GM18519 (cell line): ENCODE measurements at regions not wholly inside any gene's neighbourhood (a gene's known extent, or its start where the extent isn't known, plus 50 kb on each side); places are given as distances from the start of the nearest gene placed in this dataset.
"Not testable (repeated sequence)": the region's sequence is repeated elsewhere in the genome, so short reads cannot be mapped to it uniquely, and the experiment has no call there.

Source experiments
- ATAC-seq: cut with Tn5 transposase; IDR thresholded peaks from one replicate; pipeline ENCODE4 v1.9.1; 2021; ENCODE audit warnings: mild to moderate bottlenecking, moderate library complexity; ENCODE audit not compliant: unreplicated experiment, low FRiP score

GRCh38 chr11:15300341-15300740, 185.6 kb downstream of the INSC start:
- ATAC-seq = no peak

DNA sequence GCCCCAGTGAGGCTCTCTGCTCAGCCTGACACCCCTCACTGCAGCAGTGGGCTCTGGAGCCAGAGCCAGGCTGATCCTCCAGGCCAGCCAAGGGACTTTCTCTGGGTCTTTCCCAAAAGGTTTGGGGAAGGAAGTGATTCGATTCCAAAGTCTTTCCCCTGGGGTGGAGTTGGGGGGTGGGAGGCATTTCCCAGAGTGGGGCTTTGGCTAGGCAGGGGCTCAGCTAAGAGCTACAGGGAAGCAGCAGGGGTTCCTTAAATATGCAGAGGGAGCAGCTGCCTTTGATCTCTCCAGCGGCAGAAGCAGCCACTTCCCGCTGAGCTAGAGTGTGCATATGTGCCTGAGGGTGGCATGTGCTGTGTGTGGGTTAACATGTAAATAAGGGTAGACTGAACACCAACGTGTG, 192.9 kb downstream of the INSC start:
- ATAC-seq = no peak

DNA sequence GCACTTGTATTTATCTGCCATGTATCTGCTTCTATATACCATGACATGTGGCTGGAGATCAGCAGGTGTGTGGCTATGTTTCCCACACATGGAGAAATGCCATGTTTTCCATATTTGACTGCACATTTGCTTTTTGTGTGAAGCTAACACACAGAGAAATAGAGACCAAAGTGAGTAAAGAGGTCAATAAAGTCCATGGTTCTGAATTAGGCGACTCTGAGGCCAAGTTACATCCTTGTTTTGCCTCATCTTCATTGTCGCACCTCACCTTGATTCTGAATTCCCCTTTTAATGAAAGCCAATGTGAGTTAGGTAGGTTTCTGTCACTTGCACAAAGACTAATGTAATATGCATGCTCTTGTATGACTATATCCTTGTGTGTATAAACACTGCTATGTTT, 194.1 kb downstream of the INSC start:
- ATAC-seq = no peak

GRCh38 chr11:15309296-15309695, 194.6 kb downstream of the INSC start:
- ATAC-seq = no peak

DNA sequence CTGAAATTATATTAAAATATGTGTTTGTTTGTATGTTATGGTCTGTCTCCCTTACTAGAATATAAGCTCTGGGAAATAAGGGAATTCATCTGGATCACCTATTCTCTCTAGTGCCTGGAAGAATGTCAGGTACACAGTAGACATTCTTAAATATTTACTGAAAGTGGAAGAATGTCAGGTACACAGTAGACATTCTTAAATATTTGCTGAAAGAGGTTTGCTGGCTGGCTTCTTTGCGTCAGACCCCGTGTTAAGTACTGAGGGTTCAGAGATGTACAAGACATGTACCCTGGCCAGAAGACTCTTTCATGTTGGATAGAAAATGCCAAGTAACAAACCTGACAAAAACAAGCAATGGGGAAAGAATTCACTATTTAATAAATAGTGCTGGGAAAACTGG, 199.1 kb downstream of the INSC start:
- no peak for ATAC-seq

DNA sequence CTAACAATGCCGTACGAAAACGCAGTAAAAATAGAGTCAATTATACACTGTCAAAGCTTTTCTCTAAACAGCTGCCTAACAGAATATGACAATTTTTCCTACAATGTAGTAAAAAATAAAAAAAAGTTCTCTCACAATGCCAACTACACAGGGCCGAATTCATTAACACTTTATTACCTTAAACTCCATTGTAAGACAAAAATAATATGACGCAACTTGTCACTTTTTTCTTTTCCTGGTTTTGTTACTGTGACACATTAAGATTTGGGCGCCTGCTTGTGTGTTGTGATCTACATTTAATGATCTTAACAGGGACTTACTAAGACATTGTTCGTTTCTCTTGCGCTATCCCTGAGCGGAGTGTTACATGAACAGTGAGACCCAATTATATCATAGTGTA, 204.1 kb downstream of the INSC start:
- ATAC-seq = no peak

DNA sequence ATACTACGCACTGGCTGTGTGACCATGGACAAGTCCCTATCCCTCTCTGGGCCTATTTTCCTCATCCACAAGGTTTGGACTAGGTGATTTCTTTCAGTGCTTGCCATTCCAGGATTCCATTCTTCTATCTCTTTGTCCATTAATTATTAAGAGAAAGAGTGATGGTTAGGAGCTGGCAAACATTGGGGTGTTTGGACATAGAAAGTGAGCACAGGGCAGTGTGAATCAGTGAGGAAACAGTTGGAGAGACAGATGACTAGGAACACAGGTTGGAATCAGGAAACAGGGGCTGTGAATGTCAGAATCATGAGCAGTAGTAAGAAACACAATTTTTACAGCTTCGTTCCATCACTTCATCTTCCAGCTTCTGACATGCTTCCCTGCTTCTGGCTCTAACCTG, 211.8 kb downstream of the INSC start:
- ATAC-seq = no peak

GRCh38 chr11:15327786-15328231, 213.1 kb downstream of the INSC start:
- no peak for ATAC-seq

DNA sequence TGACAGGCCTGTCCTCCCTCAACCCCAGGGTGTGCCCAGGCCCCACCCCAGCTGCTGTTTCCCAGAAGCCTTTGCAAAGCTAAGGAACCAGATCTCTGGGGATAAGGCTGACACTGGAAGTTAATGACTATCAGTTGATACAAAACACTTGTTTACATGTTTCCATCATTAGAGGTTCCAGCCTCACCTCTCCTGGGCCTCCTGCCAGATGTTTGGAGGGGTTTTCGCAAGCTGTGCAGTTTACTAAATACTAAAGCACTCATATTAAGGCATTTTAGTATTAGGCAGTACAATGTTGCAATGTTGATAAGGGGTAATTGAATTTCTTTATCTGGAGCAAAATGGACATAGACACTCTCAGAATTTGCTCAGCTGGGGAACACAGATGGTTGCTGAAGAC, 218.7 kb downstream of the INSC start:
- no peak for ATAC-seq

GRCh38 chr11:15334766-15335165, 220.0 kb downstream of the INSC start:
- ATAC-seq = no peak

- ATAC-seq = no peak
Measured at GRCh38 chr11:15336021-15336420, 221.3 kb downstream of the INSC start.

DNA sequence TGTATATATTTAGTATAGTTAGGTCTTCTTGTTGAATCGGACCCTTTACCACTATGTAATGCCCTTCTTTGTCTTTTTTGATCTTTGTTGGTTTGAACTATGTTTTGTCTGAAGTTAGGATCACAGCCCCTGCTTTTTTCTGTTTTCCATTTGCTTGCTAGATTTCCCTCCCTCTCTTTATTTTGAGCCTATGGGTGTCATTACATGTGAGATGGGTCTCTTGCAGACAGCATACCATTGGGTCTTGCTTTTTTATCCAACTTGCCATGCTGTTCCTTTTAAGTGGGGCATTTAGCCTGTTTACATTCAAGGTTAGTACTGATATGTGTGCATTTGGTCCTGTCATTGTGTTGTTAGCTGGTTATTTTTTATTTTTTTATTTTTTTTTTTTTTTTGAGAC, 224.6 kb downstream of the INSC start:
- ATAC-seq = no peak

DNA sequence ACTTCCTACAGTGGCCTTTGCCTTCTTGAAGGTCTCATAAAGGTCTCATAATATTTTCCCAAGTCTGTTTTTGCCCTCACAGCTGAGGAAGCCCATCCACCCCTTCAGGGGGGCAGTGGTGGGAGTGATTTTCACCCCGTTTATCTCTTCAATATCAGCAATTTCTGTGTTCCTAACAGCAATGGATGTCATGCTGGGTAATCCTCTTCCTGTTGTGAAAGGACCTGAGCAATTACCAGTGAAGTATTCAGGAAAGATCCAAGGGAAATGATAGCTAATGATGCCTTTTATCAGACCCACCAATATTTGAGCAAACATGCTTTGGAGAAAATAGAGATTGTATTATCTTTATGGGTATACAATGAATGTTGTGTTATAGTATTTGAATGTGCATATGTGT, 226.9 kb downstream of the INSC start:
- no peak for ATAC-seq

- ATAC-seq = no peak
Measured at GRCh38 chr11:15342163-15342562, 227.4 kb downstream of the INSC start.

DNA sequence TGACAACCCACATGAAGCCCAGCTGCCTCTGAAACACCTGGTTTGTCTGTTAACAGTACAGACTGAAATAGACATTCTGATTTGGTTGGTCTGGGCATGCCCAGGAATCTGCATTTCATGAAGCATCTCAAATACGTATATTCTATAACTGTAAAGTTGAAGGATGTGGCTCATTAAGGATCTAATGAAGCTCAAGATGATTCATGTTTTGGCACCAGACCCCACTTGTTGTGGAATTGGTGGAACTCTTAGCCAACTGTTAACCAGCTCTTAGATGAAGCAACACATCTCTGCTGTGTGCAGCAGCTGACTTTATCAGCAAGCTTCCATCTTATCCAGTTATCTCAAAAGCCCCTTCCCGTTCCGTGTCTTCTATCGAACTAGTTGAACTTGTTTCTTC, 232.2 kb downstream of the INSC start:
- ATAC-seq = no peak

DNA sequence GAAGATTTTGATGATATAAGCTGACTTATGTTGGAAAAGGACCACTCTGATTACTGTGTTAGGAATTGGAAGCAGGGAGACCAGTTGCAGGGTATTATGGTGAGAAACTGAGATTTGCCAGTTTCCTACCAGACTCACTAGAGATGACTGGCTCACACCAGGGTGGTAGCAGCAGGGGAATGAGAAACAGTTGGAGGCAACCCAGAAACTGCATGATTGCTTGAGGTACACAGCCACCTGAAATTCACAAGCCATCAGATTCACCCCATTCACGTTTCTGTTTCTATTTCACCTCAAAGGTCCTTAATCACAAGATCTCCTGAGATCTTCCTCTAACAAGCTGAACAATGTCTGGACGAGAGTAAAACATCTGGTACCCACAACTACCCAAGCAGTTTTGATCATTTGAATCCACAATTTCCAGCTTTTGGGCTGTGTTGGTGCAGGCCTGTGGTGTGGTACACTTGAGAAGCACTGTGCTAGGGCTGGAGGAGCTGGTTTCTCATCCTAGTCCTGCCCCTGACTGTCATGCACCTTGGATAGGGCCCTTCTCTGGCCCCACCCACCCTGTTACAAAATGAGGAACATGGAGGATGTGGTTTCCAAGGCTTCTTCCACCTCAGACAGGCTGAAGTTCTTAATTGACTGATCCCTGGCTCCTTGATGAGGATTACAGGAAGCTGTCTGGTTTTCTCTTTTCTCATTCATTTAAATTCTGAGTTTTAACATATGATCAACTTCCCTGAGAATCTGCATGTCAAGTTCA, 233.4 kb downstream of the INSC start:
- no peak for ATAC-seq

DNA sequence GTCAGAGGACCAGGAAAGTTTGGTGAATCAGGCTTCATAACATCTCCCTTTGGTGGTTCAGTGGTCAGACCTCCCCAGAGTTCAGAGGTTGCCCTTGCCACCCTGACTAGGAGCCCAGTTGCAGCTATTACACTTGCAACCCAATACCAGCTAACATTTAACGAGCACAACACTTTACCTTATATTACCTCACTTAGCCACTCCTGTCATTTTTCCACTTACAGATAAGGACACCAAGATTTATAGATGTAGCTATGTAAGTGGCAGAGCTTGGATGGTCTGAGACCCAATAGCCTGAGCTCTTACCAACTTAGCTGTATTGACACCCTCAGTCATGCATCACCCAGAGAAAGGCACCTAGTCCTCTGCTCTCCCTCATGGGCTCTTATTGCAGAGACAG, 234.7 kb downstream of the INSC start:
- no peak for ATAC-seq

DNA sequence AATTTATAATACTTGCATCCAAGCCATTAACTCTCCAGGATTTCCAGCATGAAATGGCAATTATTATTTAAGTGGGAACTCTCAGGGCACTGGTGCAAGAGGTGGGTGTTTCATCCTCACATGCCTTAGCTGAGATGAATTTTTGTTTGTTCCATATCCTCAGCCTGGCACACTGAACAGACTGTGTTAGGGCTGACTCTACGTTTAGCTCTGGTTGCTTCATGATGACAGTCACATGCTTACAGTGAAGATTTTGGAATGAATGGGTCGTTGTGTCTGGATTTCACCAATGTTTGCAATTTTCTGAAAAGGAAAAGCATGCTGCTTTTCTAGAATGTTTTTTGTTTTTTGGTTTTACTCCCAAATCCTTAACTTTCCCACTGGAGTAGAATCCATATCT, 246.6 kb downstream of the INSC start:
- no peak for ATAC-seq

- not testable (repeated sequence) for ATAC-seq
Measured at GRCh38 chr11:15365286-15365685, 250.6 kb downstream of the INSC start.

DNA sequence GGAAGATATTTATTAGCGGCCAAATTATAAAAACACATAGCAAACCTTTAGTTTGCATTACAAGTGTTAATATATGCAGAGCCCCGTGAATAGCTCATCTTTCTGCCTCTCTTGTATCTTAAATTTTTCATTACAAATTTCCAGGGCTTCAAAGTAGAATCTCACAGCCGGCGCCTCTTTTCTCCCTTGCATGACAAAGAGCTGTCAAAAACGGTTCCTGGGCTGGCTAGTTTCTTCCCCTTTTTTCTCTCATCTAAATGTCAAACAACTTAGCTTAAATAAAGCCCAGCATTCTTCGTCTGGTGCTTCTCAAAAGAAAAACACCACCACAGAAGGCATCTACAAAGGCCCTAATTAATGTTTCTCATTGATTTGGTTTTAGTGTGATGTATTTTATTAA, 253.0 kb downstream of the INSC start:
- ATAC-seq = no peak

DNA sequence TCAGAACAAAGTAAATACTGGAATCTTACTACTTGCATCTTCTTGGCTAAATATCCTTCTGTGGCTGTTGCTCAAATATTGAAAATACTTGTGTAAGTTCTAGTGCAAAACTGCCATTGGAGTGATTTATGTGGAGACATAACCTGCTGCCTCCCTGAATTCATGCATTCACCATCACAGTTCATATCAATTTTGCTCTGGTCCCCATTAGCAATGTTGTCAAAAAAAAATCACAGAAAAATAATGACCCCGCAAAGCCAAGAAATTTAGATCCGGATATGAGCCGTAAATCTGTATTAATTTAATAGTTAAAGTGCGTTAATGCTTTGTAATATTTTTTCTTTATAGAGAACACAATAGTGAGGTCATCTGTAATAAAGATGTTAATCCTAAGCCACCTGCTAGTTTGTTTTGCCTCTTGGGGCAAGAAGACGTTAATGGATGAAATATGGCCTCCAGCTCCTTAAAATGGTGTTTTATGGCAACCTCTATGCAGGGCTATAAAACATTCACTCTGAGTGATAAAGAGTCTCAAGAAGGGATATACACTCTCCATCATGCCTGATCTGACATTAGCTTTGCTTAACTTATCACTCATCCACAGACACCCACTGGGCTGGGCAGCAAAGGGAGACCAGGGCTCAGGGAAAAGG, 255.9 kb downstream of the INSC start:
- ATAC-seq = no peak

- no peak for ATAC-seq
Measured at GRCh38 chr11:15371533-15371932, 256.8 kb downstream of the INSC start.
